ENCODE measurements at regions not wholly inside any gene's neighbourhood (a gene's known extent, or its start where the extent isn't known, plus 50 kb on each side); places are given as distances from the start of the nearest gene placed in this dataset.

GRCh38 chr1:217078078-217078690 is 355.0 kb upstream of the ESRRG start:
- no peak for TF ChIP-seq CTCF (IDR thresholded peaks at IDR 0.05; ENCODE audit: insufficient read depth, low read length)

GRCh38 chr1:217077426-217077825 is 354.2 kb upstream of the ESRRG start:
- H3K4me3 ChIP-seq (ENCODE audit: low read depth, low read length): no peak overlapping the region
- TF ChIP-seq CTCF (IDR thresholded peaks at IDR 0.05; ENCODE audit: insufficient read depth, low read length): no peak
- DNase-seq (ENCODE audit: low read depth): no peak

More at GRCh38 chr1:217078078-217078690, 355.0 kb upstream of the ESRRG start:
- DNase-seq (ENCODE audit: low read depth): no peak
- no peak overlapping the region for H3K4me3 ChIP-seq (ENCODE audit: low read depth, low read length)

GRCh38 chr1:217076902-217077301 is 353.7 kb upstream of the ESRRG start:
- no peak for DNase-seq (ENCODE audit: low read depth)
- no peak for TF ChIP-seq CTCF (IDR thresholded peaks at IDR 0.05; ENCODE audit: insufficient read depth, low read length)

GRCh38 chr1:217072926-217073325 is 349.7 kb upstream of the ESRRG start:
- no peak overlapping the region for H3K4me3 ChIP-seq (ENCODE audit: low read depth, low read length)
- no peak for TF ChIP-seq CTCF (IDR thresholded peaks at IDR 0.05; ENCODE audit: insufficient read depth, low read length)
- no peak for DNase-seq (ENCODE audit: low read depth)

More at GRCh38 chr1:217076902-217077301, 353.7 kb upstream of the ESRRG start:
- no peak overlapping the region for H3K4me3 ChIP-seq (ENCODE audit: low read depth, low read length)

- H3K4me3 ChIP-seq (ENCODE audit: low read depth, low read length): no peak overlapping the region
Observed at GRCh38 chr1:217067642-217068041, 344.4 kb upstream of the ESRRG start.

GRCh38 chr1:217066794-217067193 is 343.6 kb upstream of the ESRRG start:
- no peak overlapping the region for H3K4me3 ChIP-seq (ENCODE audit: low read depth, low read length)
- no peak for TF ChIP-seq CTCF (IDR thresholded peaks at IDR 0.05; ENCODE audit: insufficient read depth, low read length)
- no peak for DNase-seq (ENCODE audit: low read depth)

More at GRCh38 chr1:217067642-217068041, 344.4 kb upstream of the ESRRG start:
- no peak for TF ChIP-seq CTCF (IDR thresholded peaks at IDR 0.05; ENCODE audit: insufficient read depth, low read length)
- no peak for DNase-seq (ENCODE audit: low read depth)
